ENCODE measurements at regions not wholly inside any gene's neighbourhood (a gene's known extent, or its start where the extent isn't known, plus 50 kb on each side); places are given as distances from the start of the nearest gene placed in this dataset.

GRCh38 chr5:174607205-174607604 lies 117.2 kb upstream of the MSX2 start:
- no peaks in the 10 kb centered on the region for H3K36me3 ChIP-seq (ENCODE audit: control insufficient read depth in 1 of 2, insufficient read depth in 2 of 2, low read length in 2 of 2)
- no peak overlapping the region for H2AFZ ChIP-seq (ENCODE audit: low read depth, low read length, poor library complexity, severe bottlenecking)
- DNase-seq (ENCODE audit: low read depth, low spot score) (no peak), ATAC-seq (no peak)
- BruUV-seq (replicated peaks): no TSS peak
- H3K4me3 ChIP-seq (replicated peaks in 1 of 2; ENCODE audit: low read depth in 1 of 2, low read length in 2 of 2): no peak overlapping the region
- TF ChIP-seq RAD21 (IDR thresholded peaks at IDR 0.05; ENCODE audit: low read depth) (no peak), ZFX (IDR thresholded peaks at IDR 0.05) (no peak), EGR1 (IDR thresholded peaks at IDR 0.05; ENCODE audit: low read depth) (no peak), CTCF (IDR thresholded peaks at IDR 0.05 in 2 of 3, conservative IDR thresholded peaks at IDR 0.05 in 1 of 3; ENCODE audit: borderline replicate concordance in 1 of 3, insufficient read depth in 1 of 3, low read depth in 2 of 3, low read length in 2 of 3) (no peak), EZH2phosphoT487 (IDR thresholded peaks at IDR 0.05; ENCODE audit: borderline replicate concordance) (no peak), TCF7L2 (IDR thresholded peaks at IDR 0.05; ENCODE audit: borderline replicate concordance, extremely low read depth, insufficient read depth, insufficient read length) (no peak), CEBPB (IDR thresholded peaks at IDR 0.05; ENCODE audit: low read depth) (no peak), ELF1 (IDR thresholded peaks at IDR 0.05; ENCODE audit: borderline replicate concordance, low read depth) (no peak), FOSL1 (IDR thresholded peaks at IDR 0.05; ENCODE audit: low read depth) (no peak), SIN3A (IDR thresholded peaks at IDR 0.05; ENCODE audit: low read depth) (no peak), SP1 (IDR thresholded peaks at IDR 0.05; ENCODE audit: low read depth) (no peak), POLR2AphosphoS5 (IDR thresholded peaks at IDR 0.05; ENCODE audit: low read depth, low read length) (no peak), EZH2 (IDR thresholded peaks at IDR 0.05) (no peak), REST (IDR thresholded peaks at IDR 0.05; ENCODE audit: low read depth) (no peak), SRF (IDR thresholded peaks at IDR 0.05; ENCODE audit: low read depth) (no peak), CBX3 (IDR thresholded peaks at IDR 0.05; ENCODE audit: low read depth) (no peak), JUND (IDR thresholded peaks at IDR 0.05) (no peak), POLR2A (IDR thresholded peaks at IDR 0.05; ENCODE audit: borderline replicate concordance, extremely low read depth, insufficient read depth, insufficient read length) (no peak)
- TF ChIP-seq, protein P1, sequence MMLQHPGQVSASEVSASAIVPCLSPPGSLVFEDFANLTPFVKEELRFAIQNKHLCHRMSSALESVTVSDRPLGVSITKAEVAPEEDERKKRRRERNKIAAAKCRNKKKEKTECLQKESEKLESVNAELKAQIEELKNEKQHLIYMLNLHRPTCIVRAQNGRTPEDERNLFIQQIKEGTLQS (IDR thresholded peaks at IDR 0.05): no peak
- TF ChIP-seq, protein P2, sequence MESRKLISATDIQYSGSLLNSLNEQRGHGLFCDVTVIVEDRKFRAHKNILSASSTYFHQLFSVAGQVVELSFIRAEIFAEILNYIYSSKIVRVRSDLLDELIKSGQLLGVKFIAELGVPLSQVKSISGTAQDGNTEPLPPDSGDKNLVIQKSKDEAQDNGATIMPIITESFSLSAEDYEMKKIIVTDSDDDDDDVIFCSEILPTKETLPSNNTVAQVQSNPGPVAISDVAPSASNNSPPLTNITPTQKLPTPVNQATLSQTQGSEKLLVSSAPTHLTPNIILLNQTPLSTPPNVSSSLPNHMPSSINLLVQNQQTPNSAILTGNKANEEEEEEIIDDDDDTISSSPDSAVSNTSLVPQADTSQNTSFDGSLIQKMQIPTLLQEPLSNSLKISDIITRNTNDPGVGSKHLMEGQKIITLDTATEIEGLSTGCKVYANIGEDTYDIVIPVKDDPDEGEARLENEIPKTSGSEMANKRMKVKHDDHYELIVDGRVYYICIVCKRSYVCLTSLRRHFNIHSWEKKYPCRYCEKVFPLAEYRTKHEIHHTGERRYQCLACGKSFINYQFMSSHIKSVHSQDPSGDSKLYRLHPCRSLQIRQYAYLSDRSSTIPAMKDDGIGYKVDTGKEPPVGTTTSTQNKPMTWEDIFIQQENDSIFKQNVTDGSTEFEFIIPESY (IDR thresholded peaks at IDR 0.05; ENCODE audit: extremely low read depth, insufficient replicate concordance, low read length): no peak
- H3K9me3 ChIP-seq (ENCODE audit: control insufficient read depth in 1 of 2, insufficient read depth in 1 of 2, low read depth in 1 of 2, low read length in 2 of 2): no peaks in the 10 kb centered on the region
- peaks cover 28 to 50% of the 10 kb centered on the region in 2 experiments for H3K4me1 ChIP-seq (ENCODE audit: control insufficient read depth in 1 of 2, insufficient read depth in 2 of 2, low read length in 2 of 2)
- H3K9ac ChIP-seq (ENCODE audit: low read length): no peak overlapping the region
- no peak overlapping the region for H3K27ac ChIP-seq (ENCODE audit: low read depth, low read length)
- no peaks in the 10 kb centered on the region for H3K9me2 ChIP-seq (ENCODE audit: insufficient read depth)
- no peaks in the 10 kb centered on the region for H3K79me2 ChIP-seq (ENCODE audit: insufficient read depth, low read length)
- RAD21 ChIA-PET (ENCODE audit: low non-redundant PET in 1 of 2, low total read pairs in 2 of 2, uncharacterized antibody in 2 of 2, unreplicated experiment in 2 of 2): no interaction called here
- no peak overlapping the region for H3K4me2 ChIP-seq (ENCODE audit: low read length)
- H3K27me3 ChIP-seq (ENCODE audit: insufficient read depth, low read length): no peaks in the 10 kb centered on the region
- POLR2A ChIA-PET: interaction anchor here (0.6 kb wide), 1 partner anchor 117 kb away, joined by 3 read pairs; the partner anchor contains the start of gene MSX2
- intact Hi-C loops (cut with micrococcal nuclease): no loop called here
- CTCF ChIA-PET: interaction anchor here (0.8 kb wide), 1 partner anchor 26 kb away, joined by 3 read pairs; no protein-coding TSS in a partner anchor
- no peaks in the 10 kb centered on the region for H4K20me1 ChIP-seq (ENCODE audit: insufficient read depth)

All from HCT116 (cell line).